ENCODE measurements at regions not wholly inside any gene's neighbourhood (a gene's known extent, or its start where the extent isn't known, plus 50 kb on each side); places are given as distances from the start of the nearest gene placed in this dataset.
"Not testable (repeated sequence)": the region's sequence is repeated elsewhere in the genome, so short reads cannot be mapped to it uniquely, and the experiment has no call there.

DNA sequence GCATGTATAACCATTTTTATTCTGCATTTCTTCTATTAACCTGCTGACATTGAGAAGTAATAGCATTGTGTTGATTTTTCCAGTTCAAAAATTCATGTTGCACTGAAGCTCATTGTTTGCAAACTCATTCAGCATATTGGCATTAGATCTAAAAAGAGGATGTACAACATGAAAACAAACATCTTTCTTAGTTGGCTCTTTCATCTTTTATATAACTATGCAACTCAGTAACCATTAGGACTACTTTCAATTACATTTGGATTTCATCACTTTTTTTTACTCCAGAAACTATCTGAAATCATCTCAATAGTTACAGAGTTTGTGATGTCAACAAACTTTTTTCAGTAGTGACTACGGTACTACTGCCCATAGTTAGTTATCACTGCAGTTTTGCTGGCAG lies 346.0 kb upstream of the EPHA5 start:
- no peak for FAIRE-seq
- no peak for DNase-seq (ENCODE audit: insufficient read length, low spot score)

DNA sequence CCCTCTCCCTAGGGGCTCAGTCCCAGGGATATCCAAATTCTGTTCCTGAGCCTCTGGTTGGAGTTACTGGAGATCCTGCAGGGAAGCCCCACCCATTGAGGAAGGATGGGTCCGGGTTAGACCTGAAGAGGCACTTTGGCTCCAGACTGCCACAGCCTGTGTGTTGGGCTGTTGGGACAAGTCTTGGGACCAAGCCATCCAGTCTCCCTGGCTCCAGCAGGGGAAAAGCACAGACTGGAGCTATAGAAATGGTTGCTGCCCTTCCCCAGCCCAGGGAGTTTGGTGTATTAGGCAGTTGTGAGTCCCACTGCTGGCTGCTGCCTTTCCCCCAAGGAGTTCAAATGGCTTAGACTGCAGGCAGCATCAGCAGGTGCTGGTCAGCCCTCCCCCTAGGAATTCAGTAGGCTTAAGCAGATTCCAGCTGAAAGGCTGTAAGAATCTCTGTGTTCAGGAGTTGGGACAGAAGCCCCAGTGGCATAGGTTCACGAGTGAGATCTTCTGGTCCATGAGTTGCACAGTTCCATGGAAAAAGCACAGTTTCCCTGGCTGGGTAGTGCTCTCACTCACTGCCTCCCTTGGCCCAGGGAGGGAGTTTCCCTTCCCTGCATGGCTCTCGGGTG lies 344.0 kb upstream of the EPHA5 start:
- FAIRE-seq (no peak), DNase-seq (ENCODE audit: insufficient read length, low spot score) (no peak)

DNA sequence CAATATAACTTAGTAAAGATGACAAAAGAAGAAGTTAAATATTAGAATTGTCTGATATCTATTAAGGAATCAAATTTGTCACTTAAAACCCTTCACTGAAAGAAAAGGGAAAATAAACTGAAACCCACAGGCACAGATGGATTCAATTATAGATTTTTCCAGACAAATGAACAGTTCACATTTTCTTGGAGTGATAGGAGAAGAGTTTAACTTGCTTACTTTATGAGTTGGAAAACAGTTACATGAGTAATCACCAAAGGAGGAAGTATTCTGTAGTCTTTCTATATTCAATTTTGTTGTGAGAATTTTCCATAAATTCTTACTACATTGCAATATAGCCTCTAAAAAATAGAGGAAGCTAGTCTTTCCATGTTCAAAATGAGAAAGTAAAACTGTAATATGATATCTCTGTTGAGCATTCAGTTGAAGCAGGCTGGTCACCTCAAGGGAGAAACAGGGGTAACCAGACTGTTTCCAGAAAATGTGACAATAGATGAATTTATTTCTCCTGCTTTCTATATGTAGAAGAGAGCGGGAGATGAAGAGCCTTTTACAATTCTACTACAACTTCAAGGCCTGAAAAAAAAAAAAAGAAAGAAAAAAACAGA lies 330.3 kb upstream of the EPHA5 start:
- no peak for FAIRE-seq
- no peak for DNase-seq (ENCODE audit: insufficient read length, low spot score)

DNA sequence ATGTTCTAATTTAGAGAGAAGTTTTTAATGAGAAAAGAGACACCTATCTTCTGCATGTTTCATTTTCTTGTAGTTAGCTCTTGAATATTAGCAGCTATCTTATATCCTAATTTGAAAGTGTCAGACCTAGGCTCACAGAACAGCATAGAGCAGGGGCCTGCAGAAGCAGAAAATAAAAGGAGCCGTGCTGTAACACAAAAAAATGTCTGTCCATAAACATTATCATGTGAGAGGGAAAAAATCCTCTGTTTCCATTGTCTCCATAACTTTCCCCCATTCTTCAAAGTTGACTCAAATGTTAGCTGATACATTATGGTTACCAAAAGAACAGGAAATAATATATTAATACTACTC lies 329.2 kb upstream of the EPHA5 start:
- DNase-seq (ENCODE audit: insufficient read length, low spot score): no peak

DNA sequence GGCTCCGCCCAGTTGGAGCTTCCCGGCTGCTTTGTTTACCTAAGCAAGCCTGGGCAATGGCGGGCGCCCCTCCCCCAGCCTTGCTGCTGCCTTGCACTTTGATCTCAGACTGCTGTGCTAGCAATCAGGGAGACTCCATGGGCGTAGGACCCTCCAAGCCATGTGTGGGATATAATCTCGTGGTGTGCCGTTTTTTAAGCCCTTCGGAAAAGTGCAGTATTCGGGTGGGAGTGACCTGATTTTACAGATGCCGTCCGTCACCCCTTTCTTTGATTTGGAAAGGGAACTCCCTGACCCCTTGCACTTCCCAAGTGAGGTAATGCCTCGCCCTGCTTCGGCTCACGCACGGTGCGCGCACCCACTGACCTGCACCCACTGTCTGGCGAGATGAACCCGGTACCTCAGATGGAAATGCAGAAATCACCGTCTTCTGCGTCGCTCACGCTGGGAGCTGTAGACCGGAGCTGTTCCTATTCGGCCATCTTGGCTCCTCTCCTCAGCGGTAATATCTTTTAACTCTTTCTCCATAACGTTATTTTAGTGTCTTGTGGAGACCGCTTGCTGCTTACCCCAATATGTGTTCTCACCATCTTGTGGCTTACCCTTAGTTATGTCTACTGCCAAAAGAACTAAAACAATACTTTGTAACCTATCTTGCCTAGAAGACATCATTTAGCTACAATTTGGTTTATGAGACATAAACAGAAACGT lies 328.7 kb upstream of the EPHA5 start:
- FAIRE-seq; DNase-seq (ENCODE audit: insufficient read length, low spot score): not testable (repeated sequence)

More for the DNA sequence above, 329.2 kb upstream of the EPHA5 start:
- no peak for FAIRE-seq

DNA sequence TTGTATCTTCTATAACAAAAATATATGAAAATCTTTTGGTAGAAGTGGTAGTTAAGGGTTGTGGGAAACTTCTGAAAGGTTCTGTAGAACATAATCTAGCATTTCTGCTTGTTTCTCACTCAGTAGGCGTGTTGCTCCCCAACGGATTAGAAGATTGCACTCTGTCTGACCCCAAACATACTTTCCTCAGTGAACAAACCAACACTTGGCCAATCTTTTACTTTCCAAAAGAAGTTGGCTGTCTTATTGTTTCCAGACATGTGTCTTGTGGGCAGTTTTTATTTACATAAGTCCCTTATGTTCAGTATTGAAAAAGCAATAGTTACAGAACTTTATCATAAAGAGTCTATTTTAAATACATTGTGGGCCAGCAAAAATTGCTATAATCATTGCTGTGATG lies 312.8 kb upstream of the EPHA5 start:
- FAIRE-seq: no peak
- no peak for DNase-seq (ENCODE audit: insufficient read length, low spot score)

DNA sequence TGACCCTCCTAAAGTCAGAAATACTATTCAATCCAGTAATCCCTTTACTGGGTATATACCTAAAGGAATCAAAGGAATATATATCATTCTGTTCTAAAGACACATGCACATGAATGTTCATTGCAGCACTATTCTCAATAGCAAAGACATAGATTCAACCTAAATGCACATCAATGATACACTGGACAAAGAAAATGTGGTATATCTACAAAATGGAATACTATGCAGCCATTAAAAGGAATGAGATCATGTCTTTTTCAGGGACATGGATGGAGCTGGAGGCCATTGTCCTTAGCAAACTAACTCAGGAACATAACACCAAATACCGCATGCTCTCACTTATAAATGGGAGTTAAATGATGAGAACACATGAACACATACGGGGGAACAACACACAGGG lies 306.0 kb upstream of the EPHA5 start:
- no peak for DNase-seq (ENCODE audit: insufficient read length, low spot score)

DNA sequence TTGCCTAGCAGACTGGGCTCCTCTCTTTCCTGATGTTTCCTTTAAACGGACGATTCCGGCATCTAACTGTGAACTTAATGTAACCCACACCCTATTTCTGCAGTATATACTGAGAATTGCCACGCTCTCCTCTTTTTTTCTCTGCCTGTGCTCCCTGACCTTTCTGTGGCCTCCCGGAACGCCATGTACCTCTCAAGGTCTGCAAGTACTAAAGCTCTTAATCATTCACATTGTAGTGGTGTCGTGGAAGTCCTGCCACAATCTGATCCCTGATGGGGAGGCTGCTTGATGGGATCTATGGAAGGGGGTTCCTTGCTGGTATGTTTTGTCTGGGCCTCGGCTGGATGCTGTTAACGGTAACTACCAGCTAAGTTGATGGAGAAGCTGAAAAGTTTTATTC lies 302.9 kb upstream of the EPHA5 start:
- FAIRE-seq: no peak

More for the DNA sequence above, 306.0 kb upstream of the EPHA5 start:
- no peak for FAIRE-seq

DNA sequence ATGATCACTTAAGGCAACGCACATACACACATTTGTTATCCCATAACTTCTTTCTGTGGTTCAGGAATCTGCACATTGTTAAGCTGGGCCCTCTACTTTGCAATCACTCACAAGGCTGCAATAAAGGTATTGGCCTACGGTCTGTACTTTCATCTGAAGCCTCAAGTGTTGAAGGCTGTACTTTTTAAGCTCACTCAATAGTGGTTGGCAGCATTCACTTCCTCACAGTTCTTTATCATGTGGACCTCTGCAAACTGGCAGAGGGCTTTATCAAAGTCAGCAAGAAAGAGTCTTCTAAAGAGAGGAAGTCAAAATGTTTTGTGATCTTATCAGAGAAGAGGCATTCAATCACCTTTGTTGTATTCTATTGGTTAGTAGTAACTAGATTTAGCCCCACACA lies 301.4 kb upstream of the EPHA5 start:
- FAIRE-seq (no peak), DNase-seq (ENCODE audit: insufficient read length, low spot score) (no peak)

More for the DNA sequence above, 302.9 kb upstream of the EPHA5 start:
- no peak for DNase-seq (ENCODE audit: insufficient read length, low spot score)

DNA sequence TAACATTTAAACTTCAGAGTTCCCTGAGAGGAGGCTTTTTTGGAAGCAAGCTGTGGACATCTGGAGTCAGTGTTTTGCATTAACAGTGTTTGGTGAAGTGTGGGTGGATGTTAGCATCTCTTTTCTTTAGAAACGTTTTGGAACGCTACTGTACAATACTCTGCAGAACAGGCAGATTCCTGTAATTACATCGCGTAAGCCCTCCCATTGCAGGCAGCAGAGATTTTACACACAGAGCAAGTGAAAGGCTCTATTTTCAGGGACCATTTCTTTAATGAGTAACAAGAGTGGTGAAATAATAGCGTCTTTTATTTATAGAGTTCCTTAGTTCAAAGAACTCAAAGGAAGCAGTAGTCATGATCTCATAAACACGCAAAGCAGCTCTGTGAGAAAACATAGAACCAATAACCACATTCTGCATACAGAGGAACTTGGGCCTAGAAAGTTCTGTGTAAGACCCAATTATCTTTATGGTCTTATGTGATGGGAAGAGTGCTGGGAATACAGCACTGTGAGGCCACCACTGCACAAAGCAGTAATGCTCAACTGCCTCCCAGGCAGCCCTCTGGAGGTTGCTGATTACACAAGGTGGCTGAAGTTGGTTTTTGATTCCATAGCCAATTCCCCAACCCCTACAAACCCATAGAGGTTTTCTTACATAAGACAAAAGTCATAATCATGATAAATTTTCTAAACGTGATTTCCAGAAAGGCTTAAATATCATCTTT lies 298.7 kb upstream of the EPHA5 start:
- FAIRE-seq (no peak), DNase-seq (ENCODE audit: insufficient read length, low spot score) (no peak)

DNA sequence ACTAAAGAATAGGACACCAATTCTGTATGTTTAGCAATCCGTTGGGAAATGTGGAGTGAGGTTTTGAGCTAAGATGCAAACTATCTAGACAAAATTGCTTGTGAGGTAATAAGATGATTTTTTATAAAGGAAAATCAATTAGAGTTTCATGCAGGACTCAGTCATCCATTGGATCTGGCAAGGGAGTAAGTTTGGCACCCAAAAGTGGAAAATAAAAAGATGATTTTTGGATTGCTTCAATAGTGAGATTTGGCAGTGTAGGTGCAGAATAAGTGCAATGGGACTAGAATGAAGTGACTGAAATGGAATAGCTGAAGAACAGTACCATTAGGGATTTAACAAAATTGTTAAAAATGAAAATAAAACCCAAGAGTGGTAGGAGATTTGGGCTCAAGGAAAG lies 290.5 kb upstream of the EPHA5 start:
- no peak for FAIRE-seq
- DNase-seq (ENCODE audit: insufficient read length, low spot score): no peak

DNA sequence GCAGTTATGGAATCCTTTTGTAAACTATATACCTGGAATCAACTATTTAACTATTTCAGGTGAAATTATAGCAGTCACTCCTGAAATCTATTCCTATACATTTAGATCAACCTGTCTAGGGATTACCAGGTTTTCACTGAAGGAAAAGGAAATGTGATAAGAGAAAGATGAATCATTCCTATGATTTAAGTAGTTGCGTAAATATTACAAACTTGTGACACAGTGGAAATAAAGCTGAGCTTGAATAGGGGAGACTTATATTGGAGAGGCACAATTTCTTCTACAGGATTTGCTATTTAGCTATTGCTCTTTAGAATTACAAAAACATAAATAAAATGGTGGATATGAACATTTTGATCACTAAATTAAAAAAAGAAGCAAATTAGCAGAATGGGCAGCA lies 284.1 kb upstream of the EPHA5 start:
- FAIRE-seq: no peak

DNA sequence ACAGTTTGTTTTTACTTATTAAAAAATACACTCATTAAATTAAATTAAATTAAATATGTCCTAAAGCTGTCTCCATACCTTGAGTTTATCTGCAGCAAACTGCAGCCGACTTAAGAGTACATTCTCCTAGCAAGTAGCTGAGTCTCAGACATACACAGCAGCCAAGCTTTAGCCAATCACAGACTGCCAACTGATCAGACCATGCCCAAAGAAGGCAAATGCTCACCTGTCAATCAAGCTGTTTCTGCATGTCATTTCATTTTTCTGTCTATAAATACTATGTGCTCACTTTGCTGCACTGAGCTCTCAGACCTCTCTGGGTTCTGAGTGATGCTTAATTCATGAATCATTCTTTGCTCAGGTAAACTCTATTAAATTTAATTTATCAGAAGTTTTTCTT lies 280.9 kb upstream of the EPHA5 start:
- FAIRE-seq: no peak

More for the DNA sequence above, 284.1 kb upstream of the EPHA5 start:
- DNase-seq (ENCODE audit: insufficient read length, low spot score): no peak

DNA sequence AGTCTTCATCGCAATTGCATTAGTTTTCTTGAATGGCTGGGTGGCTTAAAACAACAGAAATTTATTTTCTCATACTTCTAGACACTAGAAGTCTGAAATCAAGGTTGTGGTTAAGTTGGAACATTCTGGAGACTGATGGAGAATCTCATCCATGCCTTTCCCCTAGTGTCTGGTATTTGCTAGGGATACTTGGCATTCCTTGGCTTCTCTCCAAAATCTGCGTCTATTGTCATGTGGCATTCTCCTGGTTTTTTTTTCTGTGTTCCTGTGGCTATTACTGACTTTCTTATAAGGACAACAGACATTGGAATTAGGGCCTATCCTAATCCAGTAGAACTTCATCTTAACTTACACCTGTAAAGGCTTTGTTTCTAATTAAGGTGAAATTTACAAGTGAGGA lies 272.8 kb upstream of the EPHA5 start:
- FAIRE-seq: no peak

More for the DNA sequence above, 280.9 kb upstream of the EPHA5 start:
- DNase-seq (ENCODE audit: insufficient read length, low spot score): no peak

DNA sequence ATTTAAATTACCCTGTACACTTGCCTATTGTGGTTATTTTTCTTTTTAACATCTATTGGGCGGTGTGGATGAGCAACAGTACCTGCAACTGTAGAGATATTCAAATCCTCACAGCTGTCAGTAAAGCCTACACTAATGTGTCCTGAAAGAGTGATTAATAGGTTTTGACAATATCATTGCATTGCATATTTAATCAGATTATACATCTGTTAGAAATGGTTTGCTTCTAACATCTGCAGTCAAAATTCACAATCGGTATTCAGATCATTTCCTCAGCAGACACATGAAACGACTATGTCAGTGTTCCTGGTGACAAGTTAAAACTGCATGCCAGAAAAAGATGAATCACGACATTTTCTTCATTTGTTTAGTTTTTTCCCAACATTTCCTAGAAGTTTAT lies 254.6 kb upstream of the EPHA5 start:
- no peak for FAIRE-seq
- DNase-seq (ENCODE audit: insufficient read length, low spot score): no peak

More for the DNA sequence above, 272.8 kb upstream of the EPHA5 start:
- DNase-seq (ENCODE audit: insufficient read length, low spot score): peak; percentile 30

DNA sequence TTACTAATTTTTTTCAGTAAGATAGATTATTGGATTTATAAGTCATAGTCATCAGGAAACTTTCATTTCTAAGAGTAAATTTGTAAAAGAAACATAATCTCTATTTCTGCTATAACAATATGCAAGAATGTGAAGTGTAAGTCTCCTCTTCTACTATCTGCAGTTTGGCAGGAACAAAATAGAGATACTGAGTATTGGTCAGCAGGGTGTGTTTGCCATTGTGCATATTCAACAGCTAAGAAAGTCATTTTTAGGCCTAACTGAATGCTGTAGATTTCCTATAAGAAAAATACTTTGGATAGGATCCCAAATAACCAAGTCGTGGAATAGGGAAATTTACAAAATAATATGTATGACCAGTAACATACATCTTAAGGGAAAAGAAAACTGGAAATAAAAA lies 253.3 kb upstream of the EPHA5 start:
- DNase-seq (ENCODE audit: insufficient read length, low spot score) (no peak), FAIRE-seq (no peak)

DNA sequence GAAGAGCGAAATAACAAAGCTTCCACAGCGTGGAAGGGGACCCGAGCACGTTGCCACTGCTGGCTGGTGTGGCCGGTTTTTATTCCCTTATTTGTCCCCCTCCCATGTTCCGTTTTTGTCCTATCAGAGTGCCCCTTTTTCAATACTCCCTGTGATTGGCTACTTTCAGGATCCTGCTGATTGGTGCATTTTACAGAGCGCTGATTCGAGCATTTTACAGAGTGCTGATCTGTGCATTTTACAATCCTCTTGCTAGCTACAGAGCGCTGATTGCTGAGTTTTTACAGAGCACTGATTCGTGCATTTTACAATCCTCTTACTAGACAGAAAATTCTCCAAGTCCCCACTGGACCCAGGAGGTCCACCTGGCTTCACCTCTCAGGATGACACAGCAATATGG lies 250.9 kb upstream of the EPHA5 start:
- FAIRE-seq (no peak), DNase-seq (ENCODE audit: insufficient read length, low spot score) (no peak)

DNA sequence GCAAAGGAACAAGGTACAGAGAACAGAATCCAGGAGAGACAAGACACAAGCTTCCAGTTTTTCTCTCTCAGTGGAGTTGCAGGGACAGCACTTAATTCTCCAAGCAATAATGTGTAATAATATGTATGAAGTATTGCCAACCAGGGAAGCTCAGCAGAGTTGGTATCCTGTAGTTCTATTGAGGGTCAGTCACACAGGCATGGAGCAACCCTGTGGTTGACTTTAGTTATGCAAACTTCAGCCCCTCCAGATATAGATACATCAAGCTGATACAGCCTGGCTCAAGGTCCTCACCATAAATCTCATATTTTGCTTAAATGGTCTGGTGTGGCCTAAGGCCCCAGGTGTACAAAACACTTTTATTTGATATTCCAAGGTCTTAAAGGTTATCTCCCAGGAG lies 248.6 kb upstream of the EPHA5 start:
- FAIRE-seq (no peak), DNase-seq (ENCODE audit: insufficient read length, low spot score) (no peak)

DNA sequence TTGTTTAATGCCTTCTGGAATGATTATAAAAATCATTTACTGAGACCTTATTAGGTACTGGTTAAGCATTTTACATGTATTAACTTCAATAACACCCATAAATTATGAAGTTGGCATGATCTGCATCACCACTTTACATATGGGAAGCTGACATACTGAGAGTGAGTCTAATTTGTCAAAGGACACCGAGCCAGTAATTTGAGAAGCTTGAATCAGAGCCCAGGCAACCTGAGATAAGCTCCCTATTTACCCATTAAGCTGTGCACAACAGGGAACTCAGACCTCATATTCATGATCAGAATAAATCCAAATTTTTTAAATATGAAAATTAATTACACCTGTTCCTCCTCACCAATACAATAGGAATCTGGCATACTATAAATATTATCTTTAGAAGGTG lies 247.9 kb upstream of the EPHA5 start:
- FAIRE-seq (no peak), DNase-seq (ENCODE audit: insufficient read length, low spot score) (no peak)

DNA sequence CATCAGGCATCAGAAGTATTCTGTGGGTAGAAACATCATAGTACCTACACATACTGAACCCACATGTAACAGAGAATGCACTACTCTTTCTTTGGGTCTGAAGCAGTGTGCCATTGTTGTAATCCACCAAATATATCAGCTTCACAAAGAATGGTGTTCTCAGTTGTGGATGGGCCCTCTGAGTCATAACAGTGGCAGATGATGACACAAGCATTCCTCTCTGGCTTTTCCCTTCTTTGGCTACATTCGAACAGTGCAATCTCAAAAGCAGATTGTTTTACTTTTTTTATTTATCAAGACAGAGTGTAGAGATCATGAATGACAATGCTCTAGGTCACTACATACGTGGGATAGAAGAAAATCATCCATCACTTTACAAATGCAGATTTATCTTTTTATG lies 247.2 kb upstream of the EPHA5 start:
- DNase-seq (ENCODE audit: insufficient read length, low spot score) (no peak), FAIRE-seq (no peak)

DNA sequence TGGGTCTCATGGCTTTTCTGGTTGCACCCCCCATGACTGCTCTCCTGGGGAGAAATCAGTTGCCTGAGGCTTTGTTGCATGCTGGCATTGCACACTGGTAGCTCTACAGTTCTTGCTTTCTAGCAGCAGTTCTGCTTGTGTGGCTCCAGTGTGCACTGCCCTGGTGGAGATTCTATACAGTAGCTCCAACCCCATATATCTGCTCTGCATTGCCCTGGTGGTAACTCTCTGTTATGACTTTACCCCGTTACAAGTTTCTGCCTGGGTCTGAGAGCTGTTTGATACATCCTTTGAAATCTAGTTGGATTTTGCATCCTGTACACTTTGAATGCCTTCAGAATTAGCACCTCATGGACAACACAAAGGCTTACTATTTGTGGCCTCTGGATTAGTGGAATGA lies 241.4 kb upstream of the EPHA5 start:
- FAIRE-seq: no peak
- no peak for DNase-seq (ENCODE audit: insufficient read length, low spot score)
